Kidney epithelial cell (primary cell): ENCODE measurements at regions not wholly inside any gene's neighbourhood (a gene's known extent, or its start where the extent isn't known, plus 50 kb on each side); places are given as distances from the start of the nearest gene placed in this dataset.

ENCODE experiments used
- DNase-seq: peaks from one replicate; pipeline ENCODE4 v3.0.0-alpha.2; 2010; ENCODE audit warnings: low read depth
- H3K27me3 ChIP-seq: 2 replicates; pipeline ENCODE4 v1.6.0; 2011; ENCODE audit warnings: low read length; ENCODE audit not compliant: control insufficient read depth, insufficient read depth
- H3K36me3 ChIP-seq: 2 replicates; pipeline ENCODE4 v1.5.1; 2011; ENCODE audit warnings: low read length; ENCODE audit not compliant: control insufficient read depth, insufficient read depth
- H3K4me3 ChIP-seq: 2 replicates; pipeline ENCODE4 v1.5.1; 2011; ENCODE audit warnings: low read depth, mild to moderate bottlenecking, control low read depth, low read length
- CTCF ChIP-seq: IDR thresholded peaks from 2 replicates; pipeline ENCODE4 v1.5.1; 2011; ENCODE audit warnings: mild to moderate bottlenecking, moderate library complexity, low read length, control low read depth, inconsistent platforms; ENCODE audit not compliant: insufficient read depth, poor library complexity, severe bottlenecking

- Histone ChIP-seq H3K4me3 (no peak overlapping the region), H3K27me3 (no peaks in the 10 kb centered on the region)
- no peak for TF ChIP-seq CTCF
Measured at GRCh38 chr18:22009242-22009641, 160.1 kb upstream of the GATA6 start.

GRCh38 chr18:22013993-22014392 is 155.4 kb upstream of the GATA6 start:
- Histone ChIP-seq H3K36me3 (no peaks in the 10 kb centered on the region), H3K27me3 (no peaks in the 10 kb centered on the region), H3K4me3 (no peak overlapping the region)
- no peak for DNase-seq
- TF ChIP-seq CTCF: no peak

More at GRCh38 chr18:22009242-22009641, 160.1 kb upstream of the GATA6 start:
- no peaks in the 10 kb centered on the region for H3K36me3 ChIP-seq
- no peak for DNase-seq

GRCh38 chr18:22015156-22015555 is 154.2 kb upstream of the GATA6 start:
- TF ChIP-seq CTCF: no peak
- no peak for DNase-seq
- no peak overlapping the region for H3K4me3 ChIP-seq
- H3K36me3 ChIP-seq: no peaks in the 10 kb centered on the region
- H3K27me3 ChIP-seq: no peaks in the 10 kb centered on the region

GRCh38 chr18:22018366-22018765 is 151.0 kb upstream of the GATA6 start:
- no peaks in the 10 kb centered on the region for H3K27me3 ChIP-seq
- no peak overlapping the region for H3K4me3 ChIP-seq
- no peaks in the 10 kb centered on the region for H3K36me3 ChIP-seq
- no peak for TF ChIP-seq CTCF
- no peak for DNase-seq

GRCh38 chr18:22019193-22019592 is 150.2 kb upstream of the GATA6 start:
- TF ChIP-seq CTCF: no peak
- Histone ChIP-seq H3K36me3 (no peaks in the 10 kb centered on the region), H3K27me3 (no peaks in the 10 kb centered on the region), H3K4me3 (no peak overlapping the region)
- no peak for DNase-seq

- no peak for DNase-seq
- TF ChIP-seq CTCF: no peak
- Histone ChIP-seq H3K27me3 (no peaks in the 10 kb centered on the region), H3K36me3 (no peaks in the 10 kb centered on the region), H3K4me3 (no peak overlapping the region)
Measured at GRCh38 chr18:22020127-22020866, 149.1 kb upstream of the GATA6 start.
